Muscle layer of colon (tissue), 2 donors: ENCODE measurements at regions not wholly inside any gene's neighbourhood (a gene's known extent, or its start where the extent isn't known, plus 50 kb on each side); places are given as distances from the start of the nearest gene placed in this dataset.

Experiments used
- H3K27ac ChIP-seq: one replicate; pipeline ENCODE4 v1.7.0; 2013; ENCODE audit warnings: low read depth, mild to moderate bottlenecking, low read length, moderate library complexity
- H3K27me3 ChIP-seq, 2 donors: one replicate each; pipeline ENCODE4 v1.7.0; 2013; ENCODE audit warnings: low read length in 2 of 2, mild to moderate bottlenecking in 2 of 2; ENCODE audit not compliant: insufficient read depth in 2 of 2, control insufficient read depth in 1 of 2
- H3K36me3 ChIP-seq: one replicate; pipeline ENCODE4 v1.7.0; 2013; ENCODE audit warnings: mild to moderate bottlenecking, low read length; ENCODE audit not compliant: insufficient read depth
- H3K4me1 ChIP-seq: one replicate; pipeline ENCODE4 v1.7.0; 2013; ENCODE audit warnings: mild to moderate bottlenecking, low read length; ENCODE audit not compliant: insufficient read depth
- H3K4me3 ChIP-seq, 2 donors: one replicate each; pipeline ENCODE4 v1.7.0; 2013; ENCODE audit warnings: low read length in 2 of 2, low read depth in 1 of 2, mild to moderate bottlenecking in 1 of 2, moderate library complexity in 1 of 2
- H3K9ac ChIP-seq: one replicate; pipeline ENCODE4 v1.7.0; 2013; ENCODE audit warnings: low read length
- H3K9me3 ChIP-seq: one replicate; pipeline ENCODE4 v1.7.0; 2013; ENCODE audit warnings: mild to moderate bottlenecking, low read length
- donor health status: abdominal sarcoma.
- donor health status: Adenocarcinoma of cecum.

GRCh38 chr17:63185420-63185819 lies 219.4 kb downstream of the TANC2 start:
- Histone ChIP-seq H3K4me1 (peaks cover 8% of the 10 kb centered on the region), H3K27me3 (no peaks in the 10 kb centered on the region), H3K9ac (no peak overlapping the region), H3K27ac (no peak overlapping the region), H3K9me3 (no peaks in the 10 kb centered on the region), H3K36me3 (no peaks in the 10 kb centered on the region), H3K4me3 (no peak overlapping the region)

- Histone ChIP-seq H3K9ac (no peak overlapping the region), H3K27ac (no peak overlapping the region), H3K4me1 (peaks cover 8% of the 10 kb centered on the region), H3K9me3 (no peaks in the 10 kb centered on the region), H3K4me3 (no peak overlapping the region), H3K36me3 (no peaks in the 10 kb centered on the region), H3K27me3 (no peaks in the 10 kb centered on the region)
Observed at GRCh38 chr17:63189082-63189481, 223.0 kb downstream of the TANC2 start.

GRCh38 chr17:63189930-63190329 lies 223.9 kb downstream of the TANC2 start:
- Histone ChIP-seq H3K27ac (no peak overlapping the region), H3K27me3 (no peaks in the 10 kb centered on the region), H3K9me3 (no peaks in the 10 kb centered on the region), H3K4me3 (no peak overlapping the region), H3K4me1 (peaks cover 8% of the 10 kb centered on the region), H3K36me3 (no peaks in the 10 kb centered on the region), H3K9ac (no peak overlapping the region)

- Histone ChIP-seq H3K9me3 (no peaks in the 10 kb centered on the region), H3K9ac (no peak overlapping the region), H3K36me3 (no peaks in the 10 kb centered on the region), H3K27me3 (no peaks in the 10 kb centered on the region), H3K4me1 (peaks cover 8% of the 10 kb centered on the region), H3K27ac (no peak overlapping the region), H3K4me3 (no peak overlapping the region)
Observed at GRCh38 chr17:63190821-63191370, 224.9 kb downstream of the TANC2 start.

GRCh38 chr17:63191610-63192009 lies 225.6 kb downstream of the TANC2 start:
- H3K27me3 ChIP-seq, result no peaks in the 10 kb centered on the region
- H3K4me1 ChIP-seq, result peaks cover 8% of the 10 kb centered on the region
- H3K9ac ChIP-seq, result no peak overlapping the region
- no peak overlapping the region for H3K4me3 ChIP-seq
- H3K36me3 ChIP-seq, result no peaks in the 10 kb centered on the region
- no peaks in the 10 kb centered on the region for H3K9me3 ChIP-seq
- H3K27ac ChIP-seq, result no peak overlapping the region

DNA sequence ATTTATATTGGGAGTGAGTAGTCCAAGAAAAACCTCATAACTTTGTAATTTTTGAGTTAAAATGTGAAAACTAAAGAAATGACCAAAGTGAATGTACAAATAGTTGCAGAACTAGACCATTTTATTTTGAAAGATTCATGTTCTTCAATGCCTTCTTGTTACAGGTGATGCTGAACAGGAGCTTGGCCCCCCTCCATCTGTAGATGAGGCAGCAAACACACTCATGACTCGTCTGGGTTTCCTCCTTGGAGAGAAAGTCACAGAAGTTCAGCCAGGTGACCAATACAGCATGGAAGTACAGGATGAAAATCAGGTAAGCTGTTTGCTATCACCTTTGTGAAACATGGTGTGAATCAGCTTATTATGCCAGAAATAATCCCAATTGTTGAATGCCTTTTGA lies 227.8 kb downstream of the TANC2 start:
- H3K9ac ChIP-seq, result no peak overlapping the region
- no peaks in the 10 kb centered on the region for H3K36me3 ChIP-seq
- no peaks in the 10 kb centered on the region for H3K27me3 ChIP-seq
- no peaks in the 10 kb centered on the region for H3K9me3 ChIP-seq
- peaks cover 5% of the 10 kb centered on the region for H3K4me1 ChIP-seq
- no peak overlapping the region for H3K27ac ChIP-seq
- H3K4me3 ChIP-seq, result no peak overlapping the region

GRCh38 chr17:63196772-63197335 lies 230.8 kb downstream of the TANC2 start:
- H3K4me1 ChIP-seq, result no peaks in the 10 kb centered on the region
- no peak overlapping the region for H3K4me3 ChIP-seq
- no peaks in the 10 kb centered on the region for H3K27me3 ChIP-seq
- H3K27ac ChIP-seq, result no peak overlapping the region
- H3K36me3 ChIP-seq, result no peaks in the 10 kb centered on the region
- H3K9me3 ChIP-seq, result no peaks in the 10 kb centered on the region
- no peak overlapping the region for H3K9ac ChIP-seq

GRCh38 chr17:63203652-63204051 lies 237.6 kb downstream of the TANC2 start:
- H3K4me3 ChIP-seq, result no peak overlapping the region
- no peaks in the 10 kb centered on the region for H3K27me3 ChIP-seq
- no peaks in the 10 kb centered on the region for H3K9me3 ChIP-seq
- no peak overlapping the region for H3K27ac ChIP-seq
- H3K36me3 ChIP-seq, result no peaks in the 10 kb centered on the region
- no peak overlapping the region for H3K9ac ChIP-seq
- no peaks in the 10 kb centered on the region for H3K4me1 ChIP-seq

- H3K9me3 ChIP-seq, result no peaks in the 10 kb centered on the region
- no peak overlapping the region for H3K9ac ChIP-seq
- H3K4me3 ChIP-seq, result no peak overlapping the region
- no peaks in the 10 kb centered on the region for H3K4me1 ChIP-seq
- H3K36me3 ChIP-seq, result no peaks in the 10 kb centered on the region
- H3K27ac ChIP-seq, result no peak overlapping the region
- no peaks in the 10 kb centered on the region for H3K27me3 ChIP-seq
Observed at GRCh38 chr17:63221939-63222338, 224.2 kb downstream of the CYB561 start.

GRCh38 chr17:63222655-63223054 lies 223.5 kb downstream of the CYB561 start:
- Histone ChIP-seq H3K36me3 (no peaks in the 10 kb centered on the region), H3K27ac (no peak overlapping the region), H3K4me3 (no peak overlapping the region), H3K4me1 (no peaks in the 10 kb centered on the region), H3K9ac (no peak overlapping the region), H3K27me3 (no peaks in the 10 kb centered on the region), H3K9me3 (no peaks in the 10 kb centered on the region)

GRCh38 chr17:63223212-63223911 lies 222.7 kb downstream of the CYB561 start:
- Histone ChIP-seq H3K4me1 (no peaks in the 10 kb centered on the region), H3K9ac (no peak overlapping the region), H3K27me3 (no peaks in the 10 kb centered on the region), H3K27ac (no peak overlapping the region), H3K36me3 (no peaks in the 10 kb centered on the region), H3K4me3 (no peak overlapping the region), H3K9me3 (no peaks in the 10 kb centered on the region)

DNA sequence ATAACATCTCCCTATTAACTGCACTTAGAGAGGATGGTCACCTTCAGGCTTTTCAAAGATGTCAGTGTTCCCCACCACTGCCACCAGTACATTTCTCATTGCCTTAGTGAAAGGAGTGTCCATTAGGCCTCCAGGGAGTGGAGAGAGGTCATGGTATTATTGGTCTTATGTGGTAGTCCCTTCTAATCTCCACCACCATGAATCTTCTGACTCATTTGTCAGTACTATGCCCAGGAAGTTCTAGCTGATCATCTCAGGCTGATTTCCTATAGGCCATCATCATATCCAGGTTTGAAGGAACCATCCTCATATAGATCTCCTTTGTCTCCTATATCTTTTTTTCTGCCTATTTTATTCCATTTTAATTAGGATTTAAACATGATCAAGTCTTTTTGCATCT lies 221.5 kb downstream of the CYB561 start:
- no peak overlapping the region for H3K4me3 ChIP-seq
- no peaks in the 10 kb centered on the region for H3K36me3 ChIP-seq
- H3K27me3 ChIP-seq, result no peaks in the 10 kb centered on the region
- no peaks in the 10 kb centered on the region for H3K9me3 ChIP-seq
- no peak overlapping the region for H3K9ac ChIP-seq
- no peaks in the 10 kb centered on the region for H3K4me1 ChIP-seq
- no peak overlapping the region for H3K27ac ChIP-seq
